GM21390 (cell line): ENCODE measurements at regions not wholly inside any gene's neighbourhood (a gene's known extent, or its start where the extent isn't known, plus 50 kb on each side); places are given as distances from the start of the nearest gene placed in this dataset.

Experiments used
- ATAC-seq: cut with Tn5 transposase; IDR thresholded peaks from one replicate; pipeline ENCODE4 v1.9.1; 2021; ENCODE audit not compliant: unreplicated experiment

- no peak for ATAC-seq
Observed at GRCh38 chr18:34159691-34160185, 65.0 kb downstream of the NOL4 start.

- ATAC-seq: no peak
Observed at GRCh38 chr18:34158881-34159690, 65.6 kb downstream of the NOL4 start.

GRCh38 chr18:34153711-34154110 is 71.0 kb downstream of the NOL4 start:
- ATAC-seq: peak; percentile 60

- ATAC-seq: no peak
Observed at GRCh38 chr18:34131006-34131405, 93.7 kb downstream of the NOL4 start.

- ATAC-seq: no peak
Observed at GRCh38 chr18:34128436-34128835, 96.3 kb downstream of the NOL4 start.

GRCh38 chr18:34126121-34126520 is 98.6 kb downstream of the NOL4 start:
- no peak for ATAC-seq

- peak; percentile 97 for ATAC-seq
Observed at GRCh38 chr18:34122724-34123334, 101.9 kb downstream of the NOL4 start.

GRCh38 chr18:34121200-34121721 is 103.5 kb downstream of the NOL4 start:
- no peak for ATAC-seq

GRCh38 chr18:34120294-34120693 is 104.4 kb downstream of the NOL4 start:
- ATAC-seq: no peak

GRCh38 chr18:34117319-34117718 is 107.4 kb downstream of the NOL4 start:
- ATAC-seq: no peak

GRCh38 chr18:34115409-34116081 is 109.2 kb downstream of the NOL4 start:
- ATAC-seq: no peak

GRCh38 chr18:34114996-34115395 is 109.7 kb downstream of the NOL4 start:
- no peak for ATAC-seq

- no peak for ATAC-seq
Observed at GRCh38 chr18:34108206-34108605, 116.5 kb downstream of the NOL4 start.

- ATAC-seq: no peak
Observed at GRCh38 chr18:34098109-34098508, 126.6 kb downstream of the NOL4 start.

GRCh38 chr18:34097312-34097711 is 127.4 kb downstream of the NOL4 start:
- ATAC-seq: no peak

GRCh38 chr18:34094148-34094547 is 130.6 kb downstream of the NOL4 start:
- ATAC-seq: no peak

- ATAC-seq: no peak
Observed at GRCh38 chr18:34092796-34093195, 131.9 kb downstream of the NOL4 start.

- no peak for ATAC-seq
Observed at GRCh38 chr18:34086370-34086769, 138.3 kb downstream of the NOL4 start.

GRCh38 chr18:34085140-34085739 is 139.5 kb downstream of the NOL4 start:
- ATAC-seq: no peak

GRCh38 chr18:34084635-34085034 is 140.1 kb downstream of the NOL4 start:
- ATAC-seq: no peak

- ATAC-seq: no peak
Observed at GRCh38 chr18:34083910-34084535, 140.7 kb downstream of the NOL4 start.
